Endothelial cell (in vitro differentiated cells): ENCODE measurements at regions not wholly inside any gene's neighbourhood (a gene's known extent, or its start where the extent isn't known, plus 50 kb on each side); places are given as distances from the start of the nearest gene placed in this dataset.

ENCODE experiments used
- DNase-seq: peaks from one replicate; pipeline ENCODE4 v3.0.0; 2021; ENCODE audit warnings: low spot score
- H3K27ac Mint-ChIP-seq: one replicate; pipeline ENCODE4 v1.8.0; 2021; ENCODE audit warnings: mixed read lengths, inconsistent platforms; ENCODE audit not compliant: unreplicated experiment
- H3K27me3 Mint-ChIP-seq: one replicate; pipeline ENCODE4 v1.8.0; 2021; ENCODE audit warnings: mild to moderate bottlenecking, moderate library complexity, mixed read lengths, inconsistent platforms; ENCODE audit not compliant: unreplicated experiment
- H3K36me3 Mint-ChIP-seq: one replicate; pipeline ENCODE4 v1.8.0; 2021; ENCODE audit warnings: mild to moderate bottlenecking, low read depth, mixed read lengths, inconsistent platforms; ENCODE audit not compliant: unreplicated experiment
- H3K4me1 Mint-ChIP-seq: one replicate; pipeline ENCODE4 v1.8.0; 2021; ENCODE audit warnings: mild to moderate bottlenecking, mixed read lengths, inconsistent platforms; ENCODE audit not compliant: unreplicated experiment
- H3K4me3 Mint-ChIP-seq: one replicate; pipeline ENCODE4 v1.8.0; 2021; ENCODE audit warnings: mild to moderate bottlenecking, mixed read lengths, inconsistent platforms; ENCODE audit not compliant: unreplicated experiment
- H3K9me3 Mint-ChIP-seq: one replicate; pipeline ENCODE4 v1.8.0; 2021; ENCODE audit warnings: mixed read lengths, inconsistent platforms; ENCODE audit not compliant: unreplicated experiment
- TF ChIP-seq, protein P1 (sequence below): fragments of 200-600 bp; sonication (generic); IDR thresholded peaks from one replicate; pipeline ENCODE4 v1.5.0; 2021; ENCODE audit warnings: antibody characterized with exemption; ENCODE audit not compliant: unreplicated experiment

GRCh38 chr21:27825035-27825434 is 858.1 kb upstream of the ADAMTS5 start:
- TF ChIP-seq, protein P1, sequence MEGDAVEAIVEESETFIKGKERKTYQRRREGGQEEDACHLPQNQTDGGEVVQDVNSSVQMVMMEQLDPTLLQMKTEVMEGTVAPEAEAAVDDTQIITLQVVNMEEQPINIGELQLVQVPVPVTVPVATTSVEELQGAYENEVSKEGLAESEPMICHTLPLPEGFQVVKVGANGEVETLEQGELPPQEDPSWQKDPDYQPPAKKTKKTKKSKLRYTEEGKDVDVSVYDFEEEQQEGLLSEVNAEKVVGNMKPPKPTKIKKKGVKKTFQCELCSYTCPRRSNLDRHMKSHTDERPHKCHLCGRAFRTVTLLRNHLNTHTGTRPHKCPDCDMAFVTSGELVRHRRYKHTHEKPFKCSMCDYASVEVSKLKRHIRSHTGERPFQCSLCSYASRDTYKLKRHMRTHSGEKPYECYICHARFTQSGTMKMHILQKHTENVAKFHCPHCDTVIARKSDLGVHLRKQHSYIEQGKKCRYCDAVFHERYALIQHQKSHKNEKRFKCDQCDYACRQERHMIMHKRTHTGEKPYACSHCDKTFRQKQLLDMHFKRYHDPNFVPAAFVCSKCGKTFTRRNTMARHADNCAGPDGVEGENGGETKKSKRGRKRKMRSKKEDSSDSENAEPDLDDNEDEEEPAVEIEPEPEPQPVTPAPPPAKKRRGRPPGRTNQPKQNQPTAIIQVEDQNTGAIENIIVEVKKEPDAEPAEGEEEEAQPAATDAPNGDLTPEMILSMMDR, result no peak
- Mint-ChIP-seq H3K27ac (no peak overlapping the region), H3K4me3 (no peak overlapping the region), H3K36me3 (no peaks in the 10 kb centered on the region), H3K9me3 (no peaks in the 10 kb centered on the region), H3K27me3 (no peaks in the 10 kb centered on the region), H3K4me1 (no peaks in the 10 kb centered on the region)
- DNase-seq, result no peak

DNA sequence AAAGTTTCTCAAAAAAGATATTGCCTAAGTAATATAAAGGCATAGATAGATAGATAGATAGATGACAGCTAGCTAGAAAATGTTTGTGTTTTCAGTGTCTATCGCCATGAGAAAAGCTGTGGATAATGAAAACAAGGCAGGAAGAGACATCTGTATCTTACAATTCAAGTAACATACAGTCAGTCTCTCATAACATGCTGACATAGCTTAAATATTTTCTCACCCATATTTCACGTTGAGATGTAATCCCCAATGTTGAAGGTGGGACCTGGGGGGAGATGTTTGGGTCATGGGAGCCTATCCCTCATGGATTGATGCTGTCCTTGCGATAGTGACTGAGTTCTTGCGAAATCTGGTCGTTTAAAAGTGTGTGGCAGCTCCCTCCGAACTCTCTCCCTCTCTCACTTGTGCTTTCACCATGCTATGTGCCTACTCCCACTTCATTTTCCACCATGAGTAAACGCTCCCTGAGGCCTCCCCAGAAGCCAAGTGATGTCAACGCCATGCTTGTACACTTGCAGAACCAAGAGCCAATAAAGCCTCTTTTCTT is 856.8 kb upstream of the ADAMTS5 start:
- H3K36me3 Mint-ChIP-seq, result no peaks in the 10 kb centered on the region
- H3K27me3 Mint-ChIP-seq, result no peaks in the 10 kb centered on the region
- TF ChIP-seq, protein P1, result no peak
- no peaks in the 10 kb centered on the region for H3K9me3 Mint-ChIP-seq
- no peak overlapping the region for H3K27ac Mint-ChIP-seq
- H3K4me1 Mint-ChIP-seq, result no peaks in the 10 kb centered on the region
- DNase-seq, result no peak
- no peak overlapping the region for H3K4me3 Mint-ChIP-seq

DNA sequence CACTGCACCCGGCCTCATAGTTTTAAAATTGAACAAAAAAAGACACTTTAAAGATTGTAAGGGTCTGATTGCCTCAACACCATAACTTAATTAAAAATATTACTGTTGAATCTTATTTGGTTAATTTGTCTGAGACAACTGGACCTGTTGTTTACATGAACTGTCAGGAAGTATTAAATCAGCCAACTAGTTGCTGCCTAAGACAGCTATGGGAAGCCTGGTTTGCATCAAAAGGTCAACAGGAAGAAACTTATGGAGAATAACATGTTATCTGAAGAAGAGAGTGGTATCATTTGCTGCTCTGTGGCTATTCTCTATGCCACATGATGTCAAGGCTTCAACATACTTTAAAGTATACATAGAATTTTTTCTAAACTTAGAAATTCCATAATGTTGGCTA is 853.5 kb upstream of the ADAMTS5 start:
- DNase-seq, result no peak
- no peaks in the 10 kb centered on the region for H3K9me3 Mint-ChIP-seq
- no peaks in the 10 kb centered on the region for H3K4me1 Mint-ChIP-seq
- no peaks in the 10 kb centered on the region for H3K27me3 Mint-ChIP-seq
- H3K4me3 Mint-ChIP-seq, result no peak overlapping the region
- no peaks in the 10 kb centered on the region for H3K36me3 Mint-ChIP-seq
- TF ChIP-seq, protein P1, result no peak
- no peak overlapping the region for H3K27ac Mint-ChIP-seq

GRCh38 chr21:27819299-27819698 is 852.4 kb upstream of the ADAMTS5 start:
- no peak overlapping the region for H3K27ac Mint-ChIP-seq

GRCh38 chr21:27818847-27819246 is 852.0 kb upstream of the ADAMTS5 start:
- H3K4me1 Mint-ChIP-seq, result no peaks in the 10 kb centered on the region
- no peaks in the 10 kb centered on the region for H3K27me3 Mint-ChIP-seq
- no peaks in the 10 kb centered on the region for H3K9me3 Mint-ChIP-seq
- TF ChIP-seq, protein P1, result no peak
- H3K27ac Mint-ChIP-seq, result no peak overlapping the region
- no peaks in the 10 kb centered on the region for H3K36me3 Mint-ChIP-seq
- no peak for DNase-seq
- H3K4me3 Mint-ChIP-seq, result no peak overlapping the region

More at GRCh38 chr21:27819299-27819698, 852.4 kb upstream of the ADAMTS5 start:
- Mint-ChIP-seq H3K36me3 (no peaks in the 10 kb centered on the region), H3K4me3 (no peak overlapping the region), H3K4me1 (no peaks in the 10 kb centered on the region), H3K27me3 (no peaks in the 10 kb centered on the region), H3K9me3 (no peaks in the 10 kb centered on the region)
- TF ChIP-seq, protein P1, result no peak
- DNase-seq, result no peak
